Fibroblast of pulmonary artery (primary cell): ENCODE measurements at regions not wholly inside any gene's neighbourhood (a gene's known extent, or its start where the extent isn't known, plus 50 kb on each side); places are given as distances from the start of the nearest gene placed in this dataset.
"Not testable (repeated sequence)": the region's sequence is repeated elsewhere in the genome, so short reads cannot be mapped to it uniquely, and the experiment has no call there.

Experiments used
- DNase-seq: peaks from one replicate; pipeline ENCODE4 v3.0.0-alpha.2; 2010; ENCODE audit warnings: low read depth
- H3K4me3 ChIP-seq: replicated peaks from 2 replicates; pipeline ENCODE4 v1.5.1; 2011; ENCODE audit warnings: low read depth, mild to moderate bottlenecking, control low read depth, low read length, moderate library complexity
- TF ChIP-seq, protein P1 (sequence below): IDR thresholded peaks from 2 replicates; pipeline ENCODE4 v1.5.1; 2011; ENCODE audit warnings: mild to moderate bottlenecking, control low read depth, low read length, inconsistent platforms; ENCODE audit errors: missing control alignments

DNA sequence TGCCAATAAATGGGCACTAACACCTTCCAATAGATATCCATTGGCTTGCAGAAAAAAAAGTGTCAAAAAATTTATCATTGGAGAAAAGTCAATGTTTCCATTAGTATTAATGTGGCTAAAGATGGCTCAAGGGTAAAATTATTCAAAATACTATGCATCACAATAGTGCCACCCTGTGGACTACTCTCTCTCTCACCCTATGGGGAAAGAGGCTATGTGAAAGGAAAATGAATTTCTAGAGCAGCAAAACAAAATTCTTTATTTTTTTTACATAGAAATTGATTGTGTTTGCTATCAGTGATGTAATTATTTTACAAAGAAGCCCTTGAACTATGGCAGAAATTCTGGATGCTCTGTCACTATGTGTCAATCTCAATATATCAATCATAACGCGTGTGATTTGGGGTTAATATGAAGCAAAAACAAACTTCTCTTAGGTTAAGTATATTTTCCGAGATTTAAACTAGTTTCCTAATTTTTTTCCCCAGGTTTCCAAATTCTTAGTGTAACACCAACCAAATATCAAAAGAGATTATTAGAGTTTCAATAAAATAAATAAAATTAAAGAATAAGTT lies 193.9 kb downstream of the USP22 start:
- not testable (repeated sequence) for H3K4me3 ChIP-seq
- TF ChIP-seq, protein P1, sequence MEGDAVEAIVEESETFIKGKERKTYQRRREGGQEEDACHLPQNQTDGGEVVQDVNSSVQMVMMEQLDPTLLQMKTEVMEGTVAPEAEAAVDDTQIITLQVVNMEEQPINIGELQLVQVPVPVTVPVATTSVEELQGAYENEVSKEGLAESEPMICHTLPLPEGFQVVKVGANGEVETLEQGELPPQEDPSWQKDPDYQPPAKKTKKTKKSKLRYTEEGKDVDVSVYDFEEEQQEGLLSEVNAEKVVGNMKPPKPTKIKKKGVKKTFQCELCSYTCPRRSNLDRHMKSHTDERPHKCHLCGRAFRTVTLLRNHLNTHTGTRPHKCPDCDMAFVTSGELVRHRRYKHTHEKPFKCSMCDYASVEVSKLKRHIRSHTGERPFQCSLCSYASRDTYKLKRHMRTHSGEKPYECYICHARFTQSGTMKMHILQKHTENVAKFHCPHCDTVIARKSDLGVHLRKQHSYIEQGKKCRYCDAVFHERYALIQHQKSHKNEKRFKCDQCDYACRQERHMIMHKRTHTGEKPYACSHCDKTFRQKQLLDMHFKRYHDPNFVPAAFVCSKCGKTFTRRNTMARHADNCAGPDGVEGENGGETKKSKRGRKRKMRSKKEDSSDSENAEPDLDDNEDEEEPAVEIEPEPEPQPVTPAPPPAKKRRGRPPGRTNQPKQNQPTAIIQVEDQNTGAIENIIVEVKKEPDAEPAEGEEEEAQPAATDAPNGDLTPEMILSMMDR = peak; percentile 46
- peak; percentile 19 for DNase-seq

DNA sequence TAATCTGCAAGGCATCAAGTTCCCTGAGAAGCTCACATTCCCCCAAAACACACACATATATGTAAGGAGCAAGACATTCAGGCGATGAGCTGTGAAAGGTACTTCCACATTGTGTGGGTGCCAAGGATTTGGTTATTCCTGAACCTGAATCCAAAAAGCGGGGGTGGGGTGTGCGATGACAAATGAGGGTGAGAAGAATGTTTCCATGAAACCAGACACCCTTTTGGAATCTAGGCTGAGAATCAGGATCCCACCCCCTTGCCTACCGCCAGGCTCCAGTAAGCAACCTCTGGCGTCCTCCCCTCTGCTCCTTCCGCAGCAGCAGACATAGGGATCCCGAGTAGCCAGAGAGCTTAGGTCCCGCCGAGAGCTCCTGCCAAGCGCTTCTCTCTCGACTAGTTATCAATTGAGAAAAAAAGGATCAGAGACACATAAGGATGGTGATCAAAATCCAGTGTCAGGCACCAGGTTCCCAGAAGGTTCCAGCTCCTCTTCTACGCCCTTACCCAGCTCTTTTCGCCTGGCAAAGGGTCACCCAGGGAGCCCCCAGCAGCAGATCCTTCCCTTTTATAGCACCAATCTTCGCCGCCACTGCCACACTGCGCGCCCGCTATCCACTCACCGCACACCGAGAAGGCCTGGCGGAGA lies 191.1 kb downstream of the USP22 start:
- not testable (repeated sequence) for H3K4me3 ChIP-seq, DNase-seq

DNA sequence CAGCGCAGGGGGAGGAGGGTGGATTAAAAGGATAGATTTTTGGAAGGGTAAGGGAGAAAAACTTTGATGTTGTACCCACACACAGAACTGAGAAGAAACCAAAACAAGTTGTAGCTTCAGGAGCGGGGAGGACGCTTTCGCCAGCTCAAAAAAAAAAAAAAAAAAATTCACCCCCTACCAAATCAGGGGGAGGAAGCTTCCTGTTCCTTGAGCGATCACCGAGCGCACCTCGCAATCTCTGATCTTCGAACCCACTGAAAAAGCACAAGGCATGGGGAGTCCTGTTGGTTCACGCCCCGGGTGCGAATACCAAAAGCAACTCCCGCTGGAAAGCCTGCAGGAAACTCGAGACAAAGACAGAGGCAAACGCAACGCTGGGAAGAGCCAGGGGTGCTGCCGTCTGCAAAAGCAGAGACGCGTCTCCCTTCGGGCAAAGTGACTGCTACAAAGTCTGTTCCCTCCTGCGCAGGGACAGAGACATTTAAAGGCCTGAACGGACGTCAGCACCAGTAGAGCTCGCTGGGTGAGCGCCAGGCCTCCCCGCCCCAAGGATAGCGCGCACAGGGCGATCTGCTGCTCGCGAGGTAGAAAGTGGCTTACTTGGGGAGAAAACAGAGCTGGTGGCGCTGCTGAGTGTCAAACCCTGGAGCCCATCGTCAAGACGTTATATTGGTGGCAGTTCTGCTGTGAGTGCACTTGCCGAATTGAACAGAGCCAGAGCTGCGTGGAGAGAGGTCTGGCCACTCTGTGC lies 190.4 kb downstream of the USP22 start:
- TF ChIP-seq, protein P1 = no peak
- no peak overlapping the region for H3K4me3 ChIP-seq
- DNase-seq = no peak

DNA sequence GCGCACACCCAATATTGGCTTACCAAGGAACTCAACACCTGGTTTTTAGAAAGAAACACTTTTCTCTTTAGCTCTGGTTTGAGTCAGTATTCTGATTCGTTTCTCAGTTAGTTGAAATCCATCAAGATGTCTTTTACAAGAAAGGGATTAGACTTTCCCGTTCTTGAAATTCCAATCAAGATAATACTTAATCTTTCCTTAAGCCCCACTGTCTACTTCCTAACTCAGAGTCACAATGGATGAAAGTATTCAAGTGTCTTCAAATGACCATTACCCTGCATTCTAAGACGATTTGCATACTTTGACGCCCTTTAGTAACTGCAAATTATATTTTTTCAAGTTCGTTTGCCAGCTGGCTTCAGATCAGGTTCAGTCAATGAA lies 189.8 kb downstream of the USP22 start:
- TF ChIP-seq, protein P1 = no peak
- no peak overlapping the region for H3K4me3 ChIP-seq
- no peak for DNase-seq

DNA sequence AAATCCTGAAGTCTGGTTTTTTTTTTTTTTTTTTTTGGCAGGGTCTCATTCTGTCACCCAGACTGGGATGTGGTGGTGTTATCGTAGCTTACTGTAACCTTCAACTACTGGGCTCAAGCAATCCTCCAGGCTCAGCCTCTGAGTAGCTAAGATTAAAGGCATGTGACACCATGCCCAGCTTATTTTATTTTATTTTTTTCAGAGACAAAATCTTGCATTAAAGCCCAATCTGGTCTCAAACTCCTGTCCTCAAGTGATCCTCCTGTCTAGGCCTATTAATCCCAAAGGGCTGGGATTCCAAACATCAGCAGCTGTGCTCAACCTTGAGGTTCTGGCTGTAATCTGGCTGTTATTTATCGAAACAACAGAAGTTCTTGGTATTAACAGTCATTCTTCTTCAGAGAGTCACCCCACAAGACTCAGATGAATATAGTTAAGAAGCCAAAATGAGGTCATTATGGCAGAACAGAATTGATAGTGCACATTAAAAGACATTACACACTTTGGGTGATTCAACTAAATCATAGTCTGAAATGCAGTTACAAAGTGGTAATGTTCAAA lies 186.8 kb downstream of the USP22 start:
- DNase-seq, H3K4me3 ChIP-seq: not testable (repeated sequence)

DNA sequence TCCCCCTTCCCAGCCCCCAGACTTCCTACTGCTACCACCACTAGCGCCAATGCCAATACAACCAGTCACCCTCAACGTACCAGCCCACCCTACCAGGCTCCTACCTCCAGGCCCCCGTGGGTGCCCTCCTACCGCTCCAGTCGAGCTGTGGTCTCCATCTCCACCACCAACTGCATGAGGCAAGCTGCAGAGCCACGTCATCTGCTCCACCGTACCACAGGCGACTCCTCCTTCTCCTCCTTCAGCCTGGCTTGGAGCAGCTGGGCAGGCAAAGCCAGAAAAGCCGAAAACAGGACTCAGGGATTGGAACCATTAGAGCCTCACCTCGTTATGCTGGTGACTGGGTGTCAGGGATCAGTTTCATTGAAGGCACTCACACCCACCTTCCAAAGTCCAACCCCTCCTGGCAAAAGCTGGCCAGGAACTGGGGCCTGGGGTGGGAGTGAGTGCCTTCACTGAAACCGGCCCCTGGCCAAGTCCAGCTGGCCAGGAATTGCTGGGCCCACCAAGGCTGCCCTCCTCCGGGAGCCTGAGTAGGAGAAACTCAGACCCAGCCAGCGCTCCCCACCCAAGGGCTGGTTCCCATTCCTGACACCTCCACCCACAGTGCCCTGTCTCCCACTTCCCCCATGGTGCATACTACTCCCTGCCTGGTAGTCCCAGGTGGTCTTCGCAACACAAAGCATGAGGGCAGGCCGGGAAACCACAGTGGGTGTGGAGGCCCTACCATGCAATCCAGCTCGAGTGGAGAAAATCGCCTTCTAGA lies 176.2 kb downstream of the USP22 start:
- not testable (repeated sequence) for H3K4me3 ChIP-seq, DNase-seq

DNA sequence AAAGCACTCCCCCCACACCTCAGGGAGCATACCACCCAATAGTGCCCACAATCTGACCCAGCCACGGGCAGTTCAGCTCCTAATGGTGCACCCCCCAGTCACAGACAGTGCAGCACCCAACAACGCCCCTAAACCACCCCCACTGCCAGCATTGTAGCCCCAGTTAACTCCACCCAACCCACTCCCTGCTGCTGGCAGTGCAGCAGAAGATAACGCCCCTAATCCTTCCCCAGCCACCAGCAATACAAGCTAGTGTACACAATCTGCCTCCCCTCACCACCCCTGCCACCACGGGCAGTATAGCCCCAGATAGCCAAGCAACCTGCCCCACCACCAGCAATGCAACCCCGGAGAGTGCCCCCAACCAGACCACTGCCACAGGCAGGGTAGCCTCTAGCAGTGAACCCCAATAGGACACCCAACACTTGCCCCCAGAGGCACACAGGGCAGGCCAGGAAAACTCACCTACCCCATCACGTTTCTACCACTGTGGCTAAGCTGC lies 175.3 kb downstream of the USP22 start:
- DNase-seq, H3K4me3 ChIP-seq: not testable (repeated sequence)

DNA sequence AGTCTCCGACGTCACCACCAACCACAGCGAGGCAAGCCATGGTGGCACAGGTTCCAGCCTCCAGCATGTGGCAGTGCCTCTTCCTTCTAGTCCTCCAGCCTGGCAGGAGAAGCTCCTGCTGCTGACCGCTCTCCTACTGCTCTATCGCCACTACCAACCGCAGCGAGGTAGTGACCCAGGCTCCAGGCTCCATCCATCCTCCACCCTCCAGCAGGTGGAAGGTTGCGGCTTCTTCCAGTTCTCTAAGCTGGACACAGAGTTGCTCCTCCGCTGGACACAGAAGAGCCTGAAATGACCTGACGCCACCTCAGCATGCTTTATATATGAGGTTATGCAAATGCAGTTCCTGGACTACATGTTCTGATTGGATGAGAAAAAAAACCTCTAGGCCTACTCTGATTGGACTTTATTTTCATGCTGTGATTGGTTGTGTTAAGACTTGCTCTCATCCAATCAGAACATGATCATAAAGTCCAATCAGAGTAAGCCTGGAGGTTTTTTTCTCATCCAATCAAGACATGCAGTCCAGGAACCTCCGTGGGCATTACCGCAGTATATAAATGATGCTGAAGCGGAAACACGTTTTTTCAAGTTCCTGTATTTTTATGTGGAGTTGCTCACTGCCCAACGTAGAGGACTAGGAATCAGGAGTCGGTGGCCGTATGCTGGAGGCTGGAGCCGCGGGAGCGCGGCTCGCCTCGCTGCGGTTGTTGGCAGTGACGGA lies 174.7 kb downstream of the USP22 start:
- DNase-seq, H3K4me3 ChIP-seq: not testable (repeated sequence)

DNA sequence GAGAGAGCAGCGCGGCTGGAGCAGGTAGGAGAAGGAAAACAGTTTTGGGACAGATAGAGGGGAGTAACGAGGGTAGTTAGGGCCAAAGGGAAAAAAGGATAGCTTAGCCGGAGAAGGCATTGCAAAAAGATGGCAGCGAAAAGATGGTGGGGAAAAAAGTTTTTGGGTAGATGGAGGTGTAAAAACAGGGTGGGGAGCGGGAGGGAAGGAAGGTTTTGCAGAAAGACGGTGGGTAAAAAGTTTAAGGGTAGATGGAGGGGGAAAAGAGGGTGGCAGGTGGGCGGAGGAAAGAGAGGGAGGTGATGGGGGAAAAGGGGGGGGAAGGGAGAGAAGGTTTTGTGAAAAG lies 174.2 kb downstream of the USP22 start:
- not testable (repeated sequence) for H3K4me3 ChIP-seq, DNase-seq

DNA sequence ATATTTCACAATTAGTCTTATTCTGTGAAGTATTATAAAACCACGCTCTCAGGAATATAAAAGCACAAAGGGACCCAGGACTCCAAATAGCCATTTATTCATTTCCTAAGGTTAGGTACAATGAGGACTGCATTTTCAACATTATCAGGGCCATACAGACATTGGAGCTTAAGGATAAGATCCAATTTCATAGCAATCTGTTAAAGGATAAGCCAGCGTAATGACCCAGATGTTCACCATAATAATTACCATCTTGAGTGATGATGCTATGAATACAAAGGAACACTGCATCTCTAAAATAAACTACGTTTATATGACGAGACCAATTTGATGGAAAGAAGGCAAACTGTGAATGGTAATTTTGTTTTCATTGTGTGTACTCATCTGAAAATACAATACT lies 169.6 kb downstream of the USP22 start:
- DNase-seq, H3K4me3 ChIP-seq: not testable (repeated sequence)

DNA sequence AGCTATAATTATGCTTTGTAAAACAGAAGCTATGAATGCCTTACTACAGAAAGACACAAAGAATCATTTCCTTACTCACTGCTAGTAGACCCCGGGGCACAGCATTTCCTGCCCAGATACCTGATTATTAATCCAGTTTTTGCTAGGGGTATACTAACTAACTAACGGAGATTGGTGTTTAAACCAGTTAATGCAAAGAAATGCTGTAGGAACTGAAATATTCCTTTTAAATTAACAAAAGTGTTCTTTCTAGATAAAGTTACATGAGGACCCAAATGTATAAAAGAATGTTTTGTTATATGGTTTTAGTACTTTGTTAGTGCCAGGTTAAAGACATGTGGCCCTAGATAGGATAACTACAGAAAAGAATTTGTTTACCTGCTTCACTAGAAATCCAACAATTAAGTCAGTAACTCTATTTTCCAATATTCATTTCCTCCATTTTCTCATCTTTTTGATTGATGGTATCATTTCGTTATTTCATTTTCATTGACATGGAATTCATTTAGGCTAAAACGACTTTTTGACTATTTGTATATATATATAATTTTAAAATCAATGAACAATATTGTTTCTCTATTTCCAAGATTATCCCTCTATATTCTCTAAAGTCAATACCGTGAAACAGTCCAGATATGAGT lies 169.0 kb downstream of the USP22 start:
- DNase-seq = not testable (repeated sequence)

DNA sequence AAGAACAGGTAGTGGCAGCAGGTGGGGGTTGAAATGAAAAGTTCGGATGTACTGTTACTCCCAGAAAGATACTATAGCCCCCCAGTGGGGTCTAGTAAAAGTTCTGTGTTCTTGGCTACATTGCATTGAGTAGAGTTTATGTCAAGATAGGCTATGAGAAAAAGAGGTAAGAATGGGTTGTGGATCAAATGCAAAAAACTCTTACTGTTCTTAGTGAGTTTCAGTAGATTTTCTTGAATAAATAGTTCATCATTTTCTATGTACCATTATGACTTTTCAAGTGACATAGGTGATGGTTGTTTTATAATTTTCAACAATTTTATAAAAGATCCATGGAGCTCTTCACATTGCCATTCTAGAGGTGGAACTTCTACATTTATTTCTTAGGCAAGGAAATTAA lies 165.4 kb downstream of the USP22 start:
- DNase-seq, H3K4me3 ChIP-seq: not testable (repeated sequence)

More for the DNA sequence above, 169.0 kb downstream of the USP22 start:
- not testable (repeated sequence) for H3K4me3 ChIP-seq
